Osteocyte (in vitro differentiated cells): ENCODE measurements at regions not wholly inside any gene's neighbourhood (a gene's known extent, or its start where the extent isn't known, plus 50 kb on each side); places are given as distances from the start of the nearest gene placed in this dataset.

ENCODE experiments used
- DNase-seq: peaks from one replicate; pipeline ENCODE4 v3.0.0; 2021; ENCODE audit warnings: mixed read lengths; ENCODE audit not compliant: unreplicated experiment; ENCODE audit errors: extremely low spot score
- H3K27ac Mint-ChIP-seq: one replicate; pipeline ENCODE4 v1.8.0; 2021; ENCODE audit warnings: mild to moderate bottlenecking, mixed read lengths; ENCODE audit not compliant: unreplicated experiment
- H3K27me3 Mint-ChIP-seq: one replicate; pipeline ENCODE4 v1.8.0; 2021; ENCODE audit warnings: mixed read lengths; ENCODE audit not compliant: unreplicated experiment
- H3K36me3 Mint-ChIP-seq: one replicate; pipeline ENCODE4 v1.8.0; 2021; ENCODE audit warnings: mixed read lengths; ENCODE audit not compliant: unreplicated experiment
- H3K4me1 Mint-ChIP-seq: one replicate; pipeline ENCODE4 v1.8.0; 2021; ENCODE audit warnings: mixed read lengths; ENCODE audit not compliant: unreplicated experiment
- H3K4me3 Mint-ChIP-seq: one replicate; pipeline ENCODE4 v1.8.0; 2021; ENCODE audit warnings: mild to moderate bottlenecking, moderate library complexity, mixed read lengths; ENCODE audit not compliant: unreplicated experiment
- H3K9me3 Mint-ChIP-seq: one replicate; pipeline ENCODE4 v1.8.0; 2021; ENCODE audit warnings: mixed read lengths; ENCODE audit not compliant: unreplicated experiment
- TF ChIP-seq, protein P1 (sequence below): fragments of 200-600 bp; sonication (generic); IDR thresholded peaks from 2 replicates; pipeline ENCODE4 v1.5.0; 2021; ENCODE audit warnings: antibody characterized with exemption, mild to moderate bottlenecking, moderate library complexity

DNA sequence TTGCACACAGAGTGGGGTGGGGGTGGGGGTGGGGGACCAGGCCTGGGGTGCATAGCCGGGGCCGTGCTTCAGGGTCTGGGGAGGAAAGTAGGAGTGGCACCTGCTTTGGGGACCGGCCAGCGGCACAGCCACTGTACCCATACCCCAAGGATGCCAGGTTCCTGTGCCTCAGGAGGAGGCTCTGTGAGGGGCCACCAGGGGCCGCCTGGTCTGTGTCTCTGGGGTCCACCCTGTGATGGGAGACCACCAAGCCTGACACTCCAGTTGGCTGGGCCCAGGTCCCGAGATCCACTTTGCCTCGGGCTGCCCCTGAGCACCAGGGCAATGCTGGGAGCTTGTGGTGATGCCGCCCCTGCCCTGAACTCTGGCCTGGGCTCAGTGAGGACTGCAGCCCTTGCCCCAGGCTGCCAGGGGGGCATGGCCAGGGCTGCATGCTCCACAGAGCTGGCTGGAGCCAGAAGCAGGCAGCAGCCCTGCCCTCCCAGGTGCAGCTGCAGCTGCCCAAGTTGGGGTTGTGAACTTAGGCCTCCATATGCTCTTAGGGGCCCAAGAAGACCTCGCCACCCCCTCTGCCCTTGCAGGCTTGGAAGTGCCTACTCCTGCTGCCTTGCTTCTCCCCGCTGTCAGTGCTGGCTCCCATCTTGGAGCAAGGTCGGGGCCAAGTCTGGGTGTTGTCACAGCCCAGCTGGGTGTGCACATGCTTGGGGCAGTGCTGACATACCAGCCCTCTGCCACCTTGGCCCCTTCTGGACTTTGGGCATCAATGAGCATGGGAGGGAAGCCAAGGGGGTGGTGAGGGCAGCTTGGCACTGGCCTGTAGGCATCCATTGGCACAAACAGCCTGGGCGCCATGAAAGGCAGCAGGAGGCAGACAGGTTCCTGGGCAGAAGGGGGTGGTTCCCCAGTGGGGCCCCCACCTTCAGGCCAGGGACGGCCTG lies 123.3 kb upstream of the THY1 start:
- TF ChIP-seq, protein P1, sequence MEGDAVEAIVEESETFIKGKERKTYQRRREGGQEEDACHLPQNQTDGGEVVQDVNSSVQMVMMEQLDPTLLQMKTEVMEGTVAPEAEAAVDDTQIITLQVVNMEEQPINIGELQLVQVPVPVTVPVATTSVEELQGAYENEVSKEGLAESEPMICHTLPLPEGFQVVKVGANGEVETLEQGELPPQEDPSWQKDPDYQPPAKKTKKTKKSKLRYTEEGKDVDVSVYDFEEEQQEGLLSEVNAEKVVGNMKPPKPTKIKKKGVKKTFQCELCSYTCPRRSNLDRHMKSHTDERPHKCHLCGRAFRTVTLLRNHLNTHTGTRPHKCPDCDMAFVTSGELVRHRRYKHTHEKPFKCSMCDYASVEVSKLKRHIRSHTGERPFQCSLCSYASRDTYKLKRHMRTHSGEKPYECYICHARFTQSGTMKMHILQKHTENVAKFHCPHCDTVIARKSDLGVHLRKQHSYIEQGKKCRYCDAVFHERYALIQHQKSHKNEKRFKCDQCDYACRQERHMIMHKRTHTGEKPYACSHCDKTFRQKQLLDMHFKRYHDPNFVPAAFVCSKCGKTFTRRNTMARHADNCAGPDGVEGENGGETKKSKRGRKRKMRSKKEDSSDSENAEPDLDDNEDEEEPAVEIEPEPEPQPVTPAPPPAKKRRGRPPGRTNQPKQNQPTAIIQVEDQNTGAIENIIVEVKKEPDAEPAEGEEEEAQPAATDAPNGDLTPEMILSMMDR = no peak
- no peak overlapping the region for H3K27ac Mint-ChIP-seq
- DNase-seq = peak; percentile 82
- no peaks in the 10 kb centered on the region for H3K4me1 Mint-ChIP-seq
- H3K9me3 Mint-ChIP-seq = no peaks in the 10 kb centered on the region
- H3K27me3 Mint-ChIP-seq = peaks cover 26% of the 10 kb centered on the region
- H3K4me3 Mint-ChIP-seq = no peak overlapping the region
- H3K36me3 Mint-ChIP-seq = no peaks in the 10 kb centered on the region

DNA sequence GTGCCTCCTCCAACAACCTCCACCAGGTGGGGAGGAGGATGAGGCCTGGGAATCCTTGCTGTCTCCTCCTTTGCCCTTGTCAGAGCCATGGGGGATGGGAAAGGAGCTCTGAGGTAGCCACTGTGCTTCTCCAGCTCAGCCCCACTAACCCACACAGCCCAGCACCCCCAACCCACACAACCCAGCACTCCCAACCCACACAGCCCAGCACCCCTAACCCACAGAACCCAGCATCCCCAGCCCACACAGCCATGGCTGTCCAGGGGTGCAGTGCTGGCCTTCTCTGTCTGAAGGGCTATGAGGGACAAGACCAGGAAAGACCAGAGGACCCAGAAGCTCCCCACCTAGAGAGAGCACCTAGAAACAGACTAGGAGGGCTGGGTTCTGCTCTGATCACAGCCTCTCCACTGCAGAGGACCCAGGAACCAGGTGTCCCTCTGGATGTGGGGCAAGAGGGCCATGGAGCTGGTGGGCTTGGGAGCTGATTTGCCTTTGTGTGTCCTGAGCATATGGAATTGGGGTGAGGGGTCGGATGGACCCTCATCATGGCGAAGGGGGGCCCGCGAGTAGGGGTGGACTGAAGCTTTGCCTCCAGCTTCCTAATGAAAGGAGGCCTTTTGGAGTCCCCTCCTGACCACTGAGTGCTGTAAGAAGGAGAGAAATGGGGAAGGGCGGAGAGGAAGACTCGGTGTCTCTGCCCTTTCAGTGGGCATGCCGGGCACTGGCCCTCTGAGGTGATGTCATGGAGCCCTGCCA lies 117.6 kb upstream of the THY1 start:
- Mint-ChIP-seq H3K36me3 (no peaks in the 10 kb centered on the region), H3K27ac (no peak overlapping the region), H3K4me3 (no peak overlapping the region), H3K4me1 (no peaks in the 10 kb centered on the region), H3K27me3 (peaks cover 58% of the 10 kb centered on the region), H3K9me3 (no peaks in the 10 kb centered on the region)
- TF ChIP-seq, protein P1 = no peak
- peak; percentile 76 for DNase-seq

DNA sequence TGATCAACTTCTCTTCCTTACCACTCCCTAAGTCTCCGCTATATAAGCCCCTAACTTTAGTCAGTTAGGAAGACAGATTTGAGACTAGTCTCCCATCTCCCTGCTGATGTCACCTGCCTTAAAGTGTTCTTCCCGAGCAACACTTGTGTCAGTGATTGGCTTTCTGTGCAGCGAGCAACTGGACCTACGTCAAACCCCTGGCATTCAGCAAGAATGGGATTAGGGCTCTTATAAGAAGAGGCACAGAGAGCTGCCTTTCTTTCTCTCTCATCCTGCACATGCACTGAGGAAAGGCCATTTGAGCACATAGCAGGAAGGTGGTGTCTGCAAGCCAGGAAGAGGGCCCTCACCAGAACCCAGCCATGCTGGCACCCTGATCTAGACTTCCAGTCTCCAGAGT lies 116.6 kb upstream of the THY1 start:
- TF ChIP-seq, protein P1 = no peak
- peaks cover 59% of the 10 kb centered on the region for H3K27me3 Mint-ChIP-seq
- no peak overlapping the region for H3K4me3 Mint-ChIP-seq
- H3K9me3 Mint-ChIP-seq = no peaks in the 10 kb centered on the region
- DNase-seq = no peak
- no peaks in the 10 kb centered on the region for H3K4me1 Mint-ChIP-seq
- no peaks in the 10 kb centered on the region for H3K36me3 Mint-ChIP-seq
- H3K27ac Mint-ChIP-seq = no peak overlapping the region

DNA sequence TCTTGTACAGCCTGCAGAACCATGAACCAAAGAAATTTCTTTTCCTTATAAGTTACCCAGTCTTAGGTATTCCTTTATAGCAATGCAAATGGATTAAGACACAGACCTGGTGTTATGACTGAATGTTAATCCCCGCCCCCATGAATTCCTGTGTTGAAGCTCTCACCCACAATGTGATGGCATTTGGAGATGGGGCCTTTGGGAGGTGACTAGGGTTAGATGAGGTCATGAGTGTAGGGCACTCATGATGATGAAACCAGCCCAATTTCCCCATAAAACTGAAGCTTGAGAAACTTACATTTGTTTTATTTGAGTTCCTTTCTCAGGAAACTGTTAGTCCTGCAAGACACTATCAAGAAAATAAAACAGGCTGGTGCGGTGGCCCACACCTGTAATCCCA lies 115.8 kb upstream of the THY1 start:
- H3K36me3 Mint-ChIP-seq = no peaks in the 10 kb centered on the region
- TF ChIP-seq, protein P1 = no peak
- DNase-seq = no peak
- H3K27me3 Mint-ChIP-seq = peaks cover 61% of the 10 kb centered on the region
- no peak overlapping the region for H3K27ac Mint-ChIP-seq
- no peak overlapping the region for H3K4me3 Mint-ChIP-seq
- no peaks in the 10 kb centered on the region for H3K4me1 Mint-ChIP-seq
- no peaks in the 10 kb centered on the region for H3K9me3 Mint-ChIP-seq
